ENCODE measurements at regions not wholly inside any gene's neighbourhood (a gene's known extent, or its start where the extent isn't known, plus 50 kb on each side); places are given as distances from the start of the nearest gene placed in this dataset.

GRCh38 chr5:163193886-163194285 is 243.5 kb upstream of the CCNG1 start:
- H3K27me3 Mint-ChIP-seq, result no peaks in the 10 kb centered on the region
- Histone ChIP-seq H4K20me1 (ENCODE audit: control insufficient read depth, insufficient read depth, low read length, poor library complexity, severe bottlenecking) (no peaks in the 10 kb centered on the region), H3K9ac (ENCODE audit: low read length) (no peak overlapping the region), H3K4me3 (ENCODE audit: control extremely low read depth in 1 of 5, extremely low read depth in 1 of 5, insufficient read depth in 1 of 5, low read depth in 2 of 5, low read length in 4 of 5) (no peak overlapping the region), H2AFZ (ENCODE audit: insufficient read depth, low read depth, low read length, poor library complexity, severe bottlenecking) (no peak overlapping the region), H3K36me3 (replicated peaks in 1 of 2; ENCODE audit: control extremely low read depth in 1 of 2, control insufficient read depth in 1 of 2, extremely low read depth in 1 of 2, insufficient read depth in 2 of 2, low read length in 1 of 2) (no peaks in the 10 kb centered on the region), H3K79me2 (ENCODE audit: control insufficient read depth, insufficient read depth, low read length) (no peaks in the 10 kb centered on the region), H3K27me3 (replicated peaks in 1 of 4; ENCODE audit: control extremely low read depth in 1 of 4, control insufficient read depth in 3 of 4, insufficient read depth in 4 of 4, low read length in 3 of 4) (no peaks in the 10 kb centered on the region), H3K4me1 (ENCODE audit: control insufficient read depth in 2 of 2, insufficient read depth in 2 of 2, low read length in 2 of 2) (no peaks in the 10 kb centered on the region), H3K9me3 (ENCODE audit: control extremely low read depth in 1 of 3, control insufficient read depth in 2 of 3, insufficient read depth in 1 of 3, low read length in 2 of 3) (no peaks in the 10 kb centered on the region), H3K27ac (ENCODE audit: low read length in 2 of 2) (no peak overlapping the region), H3K4me2 (replicated peaks; ENCODE audit: low read depth, low read length, poor library complexity, severe bottlenecking) (no peak overlapping the region)
- H3K27ac Mint-ChIP-seq, result no peak overlapping the region
- intact Hi-C loops (cut with micrococcal nuclease), result no loop called here
- ChIA-PET CTCF (no interaction called here), POLR2A (no interaction called here)
- no peak overlapping the region for H3K4me3 Mint-ChIP-seq
- TF ChIP-seq, protein P1, sequence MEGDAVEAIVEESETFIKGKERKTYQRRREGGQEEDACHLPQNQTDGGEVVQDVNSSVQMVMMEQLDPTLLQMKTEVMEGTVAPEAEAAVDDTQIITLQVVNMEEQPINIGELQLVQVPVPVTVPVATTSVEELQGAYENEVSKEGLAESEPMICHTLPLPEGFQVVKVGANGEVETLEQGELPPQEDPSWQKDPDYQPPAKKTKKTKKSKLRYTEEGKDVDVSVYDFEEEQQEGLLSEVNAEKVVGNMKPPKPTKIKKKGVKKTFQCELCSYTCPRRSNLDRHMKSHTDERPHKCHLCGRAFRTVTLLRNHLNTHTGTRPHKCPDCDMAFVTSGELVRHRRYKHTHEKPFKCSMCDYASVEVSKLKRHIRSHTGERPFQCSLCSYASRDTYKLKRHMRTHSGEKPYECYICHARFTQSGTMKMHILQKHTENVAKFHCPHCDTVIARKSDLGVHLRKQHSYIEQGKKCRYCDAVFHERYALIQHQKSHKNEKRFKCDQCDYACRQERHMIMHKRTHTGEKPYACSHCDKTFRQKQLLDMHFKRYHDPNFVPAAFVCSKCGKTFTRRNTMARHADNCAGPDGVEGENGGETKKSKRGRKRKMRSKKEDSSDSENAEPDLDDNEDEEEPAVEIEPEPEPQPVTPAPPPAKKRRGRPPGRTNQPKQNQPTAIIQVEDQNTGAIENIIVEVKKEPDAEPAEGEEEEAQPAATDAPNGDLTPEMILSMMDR (IDR thresholded peaks at IDR 0.05), result no peak
- TF ChIP-seq EZH2 (IDR thresholded peaks at IDR 0.05; ENCODE audit: borderline replicate concordance, insufficient read depth, low read depth, low read length, poor library complexity, severe bottlenecking), result no peak
- ATAC-seq (ENCODE audit: low read depth), result no peak
- WGBS (ENCODE audit: insufficient coverage), result 91% methylated on average over 7 of the region's 7 CpGs
- no peak for DNase-seq
- H3K9me3 Mint-ChIP-seq (ENCODE audit: insufficient read depth), result no peaks in the 10 kb centered on the region
- H3K4me1 Mint-ChIP-seq, result no peaks in the 10 kb centered on the region

GRCh38 chr5:163205645-163206044 is 231.8 kb upstream of the CCNG1 start:
- H3K27ac ChIP-seq (ENCODE audit: low read length in 2 of 2), result no peak overlapping the region
- H3K79me2 ChIP-seq (ENCODE audit: control insufficient read depth, insufficient read depth, low read length), result no peaks in the 10 kb centered on the region
- ATAC-seq (ENCODE audit: low read depth) (no peak), DNase-seq (no peak)
- H3K9me3 ChIP-seq (ENCODE audit: control extremely low read depth in 1 of 3, control insufficient read depth in 2 of 3, insufficient read depth in 1 of 3, low read length in 2 of 3), result peaks cover 0 to 4% (median 0%) of the 10 kb centered on the region in 3 donors
- no peak overlapping the region for H3K4me3 ChIP-seq (ENCODE audit: control extremely low read depth in 1 of 5, extremely low read depth in 1 of 5, insufficient read depth in 1 of 5, low read depth in 2 of 5, low read length in 4 of 5)
- CTCF ChIA-PET, result no interaction called here
- H2AFZ ChIP-seq (ENCODE audit: insufficient read depth, low read depth, low read length, poor library complexity, severe bottlenecking), result no peak overlapping the region
- no peaks in the 10 kb centered on the region for H4K20me1 ChIP-seq (ENCODE audit: control insufficient read depth, insufficient read depth, low read length, poor library complexity, severe bottlenecking)
- no peak overlapping the region for H3K4me2 ChIP-seq (replicated peaks; ENCODE audit: low read depth, low read length, poor library complexity, severe bottlenecking)
- POLR2A ChIA-PET, result no interaction called here
- no peak overlapping the region for H3K9ac ChIP-seq (ENCODE audit: low read length)
- no peaks in the 10 kb centered on the region for H3K27me3 ChIP-seq (replicated peaks in 1 of 4; ENCODE audit: control extremely low read depth in 1 of 4, control insufficient read depth in 3 of 4, insufficient read depth in 4 of 4, low read length in 3 of 4)
- Mint-ChIP-seq H3K9me3 (ENCODE audit: insufficient read depth) (no peaks in the 10 kb centered on the region), H3K4me1 (no peaks in the 10 kb centered on the region), H3K27ac (no peak overlapping the region), H3K4me3 (no peak overlapping the region), H3K27me3 (no peaks in the 10 kb centered on the region)
- no peaks in the 10 kb centered on the region for H3K36me3 ChIP-seq (replicated peaks in 1 of 2; ENCODE audit: control extremely low read depth in 1 of 2, control insufficient read depth in 1 of 2, extremely low read depth in 1 of 2, insufficient read depth in 2 of 2, low read length in 1 of 2)
- intact Hi-C loops (cut with micrococcal nuclease), result no loop called here
- no peak for TF ChIP-seq EZH2 (IDR thresholded peaks at IDR 0.05; ENCODE audit: borderline replicate concordance, insufficient read depth, low read depth, low read length, poor library complexity, severe bottlenecking)
- H3K4me1 ChIP-seq (ENCODE audit: control insufficient read depth in 2 of 2, insufficient read depth in 2 of 2, low read length in 2 of 2), result no peaks in the 10 kb centered on the region

Data from B cell (primary cell).